Putamen (tissue), 1 donor: ENCODE measurements at regions not wholly inside any gene's neighbourhood (a gene's known extent, or its start where the extent isn't known, plus 50 kb on each side); places are given as distances from the start of the nearest gene placed in this dataset.

ENCODE experiments used
- DNase-seq: peaks from one replicate; pipeline ENCODE4 v3.0.0-alpha.2; 2016; ENCODE audit warnings: low spot score

DNA sequence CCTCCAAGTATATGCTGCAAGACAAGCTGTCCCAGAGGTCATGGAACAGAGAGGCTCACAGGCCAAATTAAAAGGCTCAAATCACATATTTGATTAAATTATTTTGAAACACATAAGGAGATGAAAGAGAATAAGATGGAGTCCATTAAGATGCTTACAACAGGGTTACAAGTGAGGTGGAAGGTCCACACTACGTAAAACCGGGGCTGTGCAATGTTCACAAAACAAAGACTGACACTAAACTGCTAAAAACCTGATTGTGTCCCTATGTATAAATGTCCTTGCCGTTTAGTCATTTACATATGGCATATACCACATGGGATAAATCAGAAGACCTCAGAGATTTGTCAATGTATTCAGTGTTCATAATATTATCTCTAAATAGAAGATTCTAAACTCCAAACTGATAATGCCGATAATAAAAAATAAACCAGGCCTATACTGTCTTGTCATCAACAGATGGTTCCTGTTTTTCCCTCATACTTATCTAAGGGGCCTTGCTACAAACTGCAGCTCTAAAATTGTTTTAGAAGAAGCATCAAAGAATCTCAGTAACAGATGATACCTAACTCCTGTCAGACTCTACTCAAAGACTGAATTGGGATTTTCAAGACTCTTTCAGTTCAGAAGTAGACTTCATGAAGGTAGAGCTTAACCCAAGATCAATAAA is 51.8 kb upstream of the RIPOR2 start:
- no peak for DNase-seq

GRCh38 chr6:24988562-24988961 is 52.8 kb upstream of the RIPOR2 start:
- DNase-seq, result no peak

DNA sequence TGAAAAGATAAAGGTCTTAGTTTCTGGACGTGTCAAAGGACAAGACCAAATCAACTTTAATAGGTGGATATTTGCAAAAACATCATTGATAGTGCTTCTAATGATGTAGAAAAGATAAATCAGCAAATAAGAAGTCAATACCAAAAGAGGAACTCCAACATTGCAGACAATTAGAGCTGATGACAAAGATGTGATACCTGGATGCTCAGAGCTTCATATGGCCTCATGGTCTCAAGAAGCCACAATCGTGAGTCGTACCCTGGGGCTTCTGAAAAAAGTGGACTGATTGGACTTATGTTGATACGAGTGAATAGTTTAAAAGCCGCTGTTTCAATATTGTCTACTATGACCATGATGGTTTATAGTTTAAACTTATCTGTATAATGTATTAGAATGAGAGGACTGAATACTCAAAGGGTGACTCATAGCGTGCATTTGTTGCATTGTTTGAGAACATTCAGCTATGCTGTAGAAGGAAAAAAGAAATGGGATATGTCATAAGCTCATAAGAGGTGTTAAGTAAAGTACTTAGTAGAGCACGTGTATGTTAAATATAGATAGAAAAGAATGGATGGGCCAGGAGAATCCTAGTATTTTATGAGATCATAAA is 54.6 kb upstream of the RIPOR2 start:
- no peak for DNase-seq

GRCh38 chr6:24990944-24991809 is 55.4 kb upstream of the RIPOR2 start:
- no peak for DNase-seq

- peak; percentile 28 for DNase-seq
Observed at GRCh38 chr6:24991810-24992467, 56.2 kb upstream of the RIPOR2 start.

DNA sequence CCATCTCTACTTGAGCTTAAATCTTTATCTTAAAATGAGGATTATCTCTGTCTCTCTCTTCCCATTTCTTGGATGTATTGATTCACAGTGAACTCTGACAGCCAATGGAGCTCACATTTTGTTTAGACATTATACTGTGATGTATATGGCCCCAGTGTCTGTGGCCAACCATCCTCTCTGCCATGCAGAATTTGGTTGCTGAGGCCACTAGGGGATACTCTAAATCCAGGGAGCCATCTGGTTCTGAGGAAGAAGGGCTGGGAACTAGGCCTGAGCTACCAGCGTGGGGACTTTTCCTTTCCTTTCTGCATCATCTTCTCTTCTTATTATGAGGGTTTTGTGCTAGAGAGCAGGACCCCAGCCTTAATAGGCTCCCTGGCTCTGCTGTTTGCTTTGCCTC is 59.1 kb upstream of the RIPOR2 start:
- DNase-seq, result no peak

- DNase-seq, result no peak
Observed at GRCh38 chr6:24995270-24995669, 59.5 kb upstream of the RIPOR2 start.

DNA sequence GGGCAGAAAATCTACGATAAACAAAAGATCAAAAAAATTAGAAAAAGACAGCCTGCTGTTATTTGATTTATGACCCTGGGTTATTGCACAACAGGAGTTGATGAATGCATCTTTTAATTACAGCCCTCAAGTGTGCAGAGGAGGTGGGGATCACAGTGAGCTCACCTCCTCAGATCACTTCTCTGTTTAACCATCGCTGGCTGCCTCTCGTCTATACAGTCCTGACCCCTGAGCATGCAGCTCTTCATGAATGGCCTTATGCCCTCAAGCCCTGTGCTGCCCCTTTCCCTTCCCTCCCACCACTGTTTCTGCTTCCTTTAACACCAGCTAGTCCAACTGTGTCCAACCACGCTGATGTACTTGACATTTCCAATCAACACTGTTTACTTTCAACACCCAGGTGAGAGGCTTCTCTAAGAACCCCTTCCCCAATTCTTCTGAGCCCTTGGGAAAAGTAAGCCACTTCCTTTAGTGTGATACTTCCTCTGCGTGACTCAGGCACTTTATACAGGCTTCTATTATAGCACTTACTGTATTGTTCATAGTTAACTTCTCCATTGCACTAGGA is 60.6 kb upstream of the RIPOR2 start:
- no peak for DNase-seq

DNA sequence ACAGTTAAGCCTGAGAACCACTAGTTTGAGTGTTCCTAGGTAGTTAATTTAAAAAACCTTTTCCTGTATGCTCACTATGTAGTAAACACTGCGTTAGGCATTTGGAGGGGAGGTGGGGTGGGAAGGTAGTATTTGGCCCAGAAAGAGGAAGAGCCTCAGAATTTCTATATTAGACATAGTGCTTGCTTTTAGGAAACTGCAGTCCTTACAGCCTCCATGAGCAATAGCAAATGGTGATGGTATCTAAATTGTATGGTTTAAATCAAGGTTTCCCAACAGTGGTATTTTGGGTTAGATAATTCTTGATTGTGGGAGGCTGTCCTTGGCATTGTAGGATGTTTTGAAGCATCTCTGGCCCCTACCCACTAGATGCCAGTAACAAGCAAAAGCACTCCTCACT is 61.5 kb upstream of the RIPOR2 start:
- DNase-seq, result no peak

GRCh38 chr6:24997905-24998304 is 62.1 kb upstream of the RIPOR2 start:
- DNase-seq, result no peak

DNA sequence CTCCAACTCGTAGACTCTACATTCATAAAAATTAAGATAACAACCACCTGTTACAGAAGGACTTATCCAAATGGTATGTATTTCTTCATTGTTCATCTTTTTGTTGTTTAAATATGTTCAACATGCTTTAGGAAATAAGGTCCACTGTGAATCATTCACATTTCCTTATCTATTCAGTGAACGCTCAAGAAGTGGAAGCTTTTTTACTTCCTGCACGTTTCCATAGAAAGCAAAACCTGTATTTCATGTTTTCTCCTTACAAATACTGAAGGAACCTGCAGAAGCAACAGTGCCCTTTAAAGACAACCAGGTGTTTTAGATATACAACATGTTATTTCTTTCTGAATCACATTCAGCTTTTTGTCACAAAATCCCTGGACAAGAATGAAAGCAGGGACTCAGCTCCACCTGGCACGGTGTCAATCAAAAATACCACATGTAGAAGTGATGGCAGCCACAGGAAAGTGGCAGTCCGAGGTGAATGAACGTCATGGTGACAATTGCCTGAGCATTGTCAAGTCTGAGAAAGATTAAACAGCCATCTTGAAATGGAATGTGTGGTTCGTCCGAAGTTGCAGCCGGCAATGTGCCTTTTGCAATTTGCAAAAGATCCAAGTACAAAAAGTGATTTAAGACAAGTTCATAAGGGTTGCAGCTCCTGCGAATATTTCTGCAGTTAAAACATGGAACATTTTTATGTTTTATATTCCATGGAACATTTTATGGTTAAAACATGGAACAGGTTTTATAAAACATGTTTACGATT is 66.7 kb upstream of the RIPOR2 start:
- DNase-seq, result no peak

DNA sequence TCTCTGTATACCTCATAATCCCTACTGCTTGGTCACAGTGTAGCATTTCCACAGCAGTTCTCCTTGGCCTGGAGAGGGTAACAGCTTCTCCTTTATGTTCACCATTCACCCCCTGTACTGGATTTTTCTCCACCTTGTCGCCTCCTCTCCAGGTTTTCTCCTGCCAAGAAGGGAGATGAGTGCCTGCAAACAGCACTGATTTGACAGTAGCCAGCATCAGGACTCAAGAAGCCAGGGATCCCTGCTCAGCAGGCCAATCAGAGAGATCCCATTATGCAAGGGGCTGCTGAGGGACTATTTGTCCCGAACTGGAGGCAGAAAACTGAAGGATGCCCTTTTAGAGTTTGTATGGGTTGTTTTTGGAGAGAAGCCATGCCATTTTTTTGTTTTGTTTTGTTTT is 68.6 kb upstream of the RIPOR2 start:
- DNase-seq, result no peak

DNA sequence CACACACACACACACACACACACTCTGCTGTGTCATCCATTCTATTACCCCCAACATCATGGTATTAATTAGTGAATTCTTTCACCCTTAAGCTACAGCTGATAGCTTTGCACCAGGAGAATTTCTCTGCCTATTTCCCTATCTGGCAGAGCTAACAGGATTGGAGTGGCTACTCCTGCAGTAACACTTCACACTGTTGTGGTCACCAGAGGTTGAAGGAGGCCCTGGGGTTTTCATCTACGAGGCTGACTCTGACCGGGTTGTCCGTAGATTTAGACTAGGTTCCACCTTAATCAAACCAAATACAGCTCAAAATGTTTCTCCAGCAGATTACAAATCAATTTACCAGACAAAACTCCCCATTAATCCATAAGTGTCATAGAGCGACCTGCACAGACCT is 69.2 kb upstream of the RIPOR2 start:
- DNase-seq, result no peak

DNA sequence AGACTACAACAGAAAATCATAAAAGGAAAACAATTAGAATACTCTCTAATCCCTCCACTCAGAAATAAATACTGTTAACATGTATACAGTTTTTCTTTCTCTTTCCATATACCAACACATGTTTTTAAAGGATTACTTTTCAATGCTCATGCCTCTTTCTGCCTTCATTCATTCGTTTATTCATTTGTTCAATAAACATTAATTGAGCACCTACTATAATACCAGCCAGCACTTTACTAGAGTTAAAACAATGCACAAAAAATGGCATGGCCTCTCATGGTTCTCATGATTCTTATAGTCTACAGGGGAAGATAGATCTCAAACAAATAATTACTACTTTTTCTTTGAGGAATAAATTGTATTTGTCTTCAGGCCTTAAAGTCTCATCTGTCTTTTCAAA is 70.3 kb upstream of the RIPOR2 start:
- no peak for DNase-seq

GRCh38 chr6:25006565-25007001 is 70.8 kb upstream of the RIPOR2 start:
- DNase-seq, result peak; percentile 20

- DNase-seq, result no peak
Observed at GRCh38 chr6:25007269-25007699, 71.5 kb upstream of the RIPOR2 start.

GRCh38 chr6:25008707-25009392 is 73.1 kb upstream of the RIPOR2 start:
- DNase-seq, result no peak

- no peak for DNase-seq
Observed at GRCh38 chr6:25009393-25009710, 73.6 kb upstream of the RIPOR2 start.

- no peak for DNase-seq
Observed at GRCh38 chr6:25010176-25010575, 74.4 kb upstream of the RIPOR2 start.

- no peak for DNase-seq
Observed at GRCh38 chr6:25010902-25011625, 75.3 kb upstream of the RIPOR2 start.
